Esophagus muscularis mucosa (tissue), 4 donors: ENCODE measurements at regions not wholly inside any gene's neighbourhood (a gene's known extent, or its start where the extent isn't known, plus 50 kb on each side); places are given as distances from the start of the nearest gene placed in this dataset.

Source experiments
- EP300 ChIP-seq: sonication (generic); formaldehyde crosslinking; IDR thresholded peaks from one replicate; pipeline ENCODE4 v1.6.1; 2017; ENCODE audit warnings: antibody characterized with exemption
- POLR2AphosphoS5 ChIP-seq, 2 donors: sonication (generic); formaldehyde crosslinking; IDR thresholded peaks; one replicate each; pipeline ENCODE4 v1.6.1; 2017; ENCODE audit warnings: antibody characterized with exemption in 2 of 2
- TF ChIP-seq, protein P1 (sequence below), 3 experiments: fragments of 200-600 bp in 2 of 3; fragments of 450-650 bp in 1 of 3; sonication (generic) in 2 of 3; IDR thresholded peaks; one replicate each; pipeline ENCODE4 v1.5.1; 2017 to 2019; ENCODE audit warnings: antibody characterized with exemption in 3 of 3, mild to moderate bottlenecking in 2 of 3, moderate library complexity in 1 of 3

DNA sequence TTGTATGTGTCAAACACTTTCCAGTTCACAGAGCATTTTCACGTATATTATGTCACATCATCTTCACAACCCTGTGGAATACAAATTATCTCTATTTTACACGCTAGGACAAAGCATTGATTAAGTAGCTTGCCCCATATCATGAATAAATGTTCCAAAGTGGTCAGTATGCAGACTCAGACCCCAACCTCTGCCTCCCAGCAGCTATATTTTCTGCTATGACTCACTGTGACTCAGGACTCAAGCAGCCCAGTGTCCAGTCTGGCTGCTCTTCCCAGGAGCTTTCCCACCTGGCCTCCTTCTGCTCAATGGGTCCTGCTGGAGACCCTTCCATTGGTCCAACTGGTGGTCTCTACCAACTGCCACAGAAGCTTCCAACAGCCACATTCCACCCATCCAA, 56.0 kb upstream of the RAP1A start:
- TF ChIP-seq, protein P1, sequence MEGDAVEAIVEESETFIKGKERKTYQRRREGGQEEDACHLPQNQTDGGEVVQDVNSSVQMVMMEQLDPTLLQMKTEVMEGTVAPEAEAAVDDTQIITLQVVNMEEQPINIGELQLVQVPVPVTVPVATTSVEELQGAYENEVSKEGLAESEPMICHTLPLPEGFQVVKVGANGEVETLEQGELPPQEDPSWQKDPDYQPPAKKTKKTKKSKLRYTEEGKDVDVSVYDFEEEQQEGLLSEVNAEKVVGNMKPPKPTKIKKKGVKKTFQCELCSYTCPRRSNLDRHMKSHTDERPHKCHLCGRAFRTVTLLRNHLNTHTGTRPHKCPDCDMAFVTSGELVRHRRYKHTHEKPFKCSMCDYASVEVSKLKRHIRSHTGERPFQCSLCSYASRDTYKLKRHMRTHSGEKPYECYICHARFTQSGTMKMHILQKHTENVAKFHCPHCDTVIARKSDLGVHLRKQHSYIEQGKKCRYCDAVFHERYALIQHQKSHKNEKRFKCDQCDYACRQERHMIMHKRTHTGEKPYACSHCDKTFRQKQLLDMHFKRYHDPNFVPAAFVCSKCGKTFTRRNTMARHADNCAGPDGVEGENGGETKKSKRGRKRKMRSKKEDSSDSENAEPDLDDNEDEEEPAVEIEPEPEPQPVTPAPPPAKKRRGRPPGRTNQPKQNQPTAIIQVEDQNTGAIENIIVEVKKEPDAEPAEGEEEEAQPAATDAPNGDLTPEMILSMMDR (IDR thresholded peaks at IDR 0.05), result no peak
- TF ChIP-seq POLR2AphosphoS5 (IDR thresholded peaks at IDR 0.05) (peak in 1 of 2 donors; percentile 25), EP300 (no peak)
